GM19025 (cell line): ENCODE measurements at regions not wholly inside any gene's neighbourhood (a gene's known extent, or its start where the extent isn't known, plus 50 kb on each side); places are given as distances from the start of the nearest gene placed in this dataset.
"Not testable (repeated sequence)": the region's sequence is repeated elsewhere in the genome, so short reads cannot be mapped to it uniquely, and the experiment has no call there.

Experiments used
- ATAC-seq: cut with Tn5 transposase; IDR thresholded peaks from one replicate; pipeline ENCODE4 v1.9.1; 2021; ENCODE audit warnings: mild to moderate bottlenecking, low read depth, moderate library complexity; ENCODE audit not compliant: unreplicated experiment

GRCh38 chr18:43933177-43933576, 655.9 kb upstream of the SYT4 start:
- ATAC-seq: no peak

GRCh38 chr18:43934322-43934721, 657.0 kb upstream of the SYT4 start:
- ATAC-seq: no peak

GRCh38 chr18:43934781-43935471, 657.6 kb upstream of the SYT4 start:
- no peak for ATAC-seq

- no peak for ATAC-seq
Measured at GRCh38 chr18:43936176-43936575, 658.9 kb upstream of the SYT4 start.

GRCh38 chr18:43949291-43949690, 672.0 kb upstream of the SYT4 start:
- ATAC-seq: no peak

DNA sequence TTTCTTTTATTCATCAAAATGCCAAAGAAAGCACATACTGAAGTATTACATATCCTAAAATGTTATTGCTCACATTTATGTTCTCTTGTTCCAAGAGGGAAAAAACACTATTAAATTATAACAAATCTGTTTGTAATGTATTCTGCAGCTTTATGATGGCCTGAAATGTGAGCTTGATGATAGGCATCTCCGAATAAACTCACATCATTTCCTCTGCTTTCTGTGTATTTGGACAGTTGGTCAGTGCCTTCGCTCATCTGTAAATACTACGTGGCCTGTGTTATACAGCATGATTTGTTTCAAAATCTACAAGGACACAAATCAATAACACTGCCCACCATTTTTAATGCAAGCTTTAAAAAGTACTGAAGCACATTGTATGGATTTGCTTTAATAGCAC, 672.8 kb upstream of the SYT4 start:
- ATAC-seq: no peak

DNA sequence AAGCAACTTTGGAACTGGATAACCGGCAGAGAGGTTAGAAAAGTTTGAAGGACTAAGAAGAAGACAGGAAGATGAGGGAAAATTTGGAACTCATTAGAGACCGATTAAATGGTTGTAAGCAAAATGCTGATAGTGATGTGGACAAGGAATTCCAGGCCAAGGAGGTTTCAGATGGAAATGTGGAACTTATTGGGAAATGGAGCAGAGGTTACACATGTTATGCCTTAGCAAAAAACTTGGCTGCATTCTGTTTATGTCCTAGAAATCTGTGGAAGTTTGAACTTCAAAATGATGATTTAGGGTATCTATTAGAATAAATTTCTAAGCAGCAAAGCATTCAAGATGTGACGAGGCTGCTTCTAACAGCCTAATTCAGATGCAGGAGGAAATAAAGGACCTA, 675.1 kb upstream of the SYT4 start:
- ATAC-seq: no peak

GRCh38 chr18:43961722-43962121, 684.4 kb upstream of the SYT4 start:
- ATAC-seq: no peak

DNA sequence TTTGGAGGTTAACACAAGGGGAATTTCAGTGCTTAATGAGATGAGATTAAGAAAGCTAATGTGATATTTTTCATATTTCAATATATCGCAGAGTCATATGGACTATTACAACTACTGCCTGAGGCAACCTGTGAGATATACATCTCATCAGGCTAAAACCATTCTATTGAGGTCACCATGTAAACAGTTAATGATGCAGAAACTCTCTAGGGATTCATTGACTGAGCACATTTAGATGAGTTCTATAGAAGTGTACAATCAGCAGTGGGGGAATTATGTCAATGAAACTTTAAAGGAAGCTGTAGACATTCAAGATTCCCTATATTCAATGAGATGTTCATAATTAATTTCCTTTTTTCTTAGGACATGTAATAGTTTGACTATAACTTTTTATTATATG, 687.4 kb upstream of the SYT4 start:
- ATAC-seq: no peak

DNA sequence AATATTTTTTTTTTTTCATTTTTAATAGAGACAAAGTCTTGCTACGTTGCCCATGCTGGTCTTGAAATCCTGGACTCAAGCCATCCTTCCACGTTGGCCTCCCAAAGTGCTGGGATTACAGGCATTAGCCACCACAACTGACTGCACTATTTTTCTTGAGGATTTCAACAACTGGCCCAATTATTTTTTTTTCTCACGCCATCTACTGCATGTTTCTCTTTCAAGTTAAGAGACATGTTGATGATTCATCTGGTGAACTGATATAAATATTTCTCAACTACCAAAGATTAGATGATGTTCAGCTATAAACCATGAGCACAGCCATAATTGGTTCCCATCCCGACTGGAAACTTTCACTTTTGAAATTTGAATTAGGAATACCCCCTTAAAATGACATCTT, 688.4 kb upstream of the SYT4 start:
- no peak for ATAC-seq

DNA sequence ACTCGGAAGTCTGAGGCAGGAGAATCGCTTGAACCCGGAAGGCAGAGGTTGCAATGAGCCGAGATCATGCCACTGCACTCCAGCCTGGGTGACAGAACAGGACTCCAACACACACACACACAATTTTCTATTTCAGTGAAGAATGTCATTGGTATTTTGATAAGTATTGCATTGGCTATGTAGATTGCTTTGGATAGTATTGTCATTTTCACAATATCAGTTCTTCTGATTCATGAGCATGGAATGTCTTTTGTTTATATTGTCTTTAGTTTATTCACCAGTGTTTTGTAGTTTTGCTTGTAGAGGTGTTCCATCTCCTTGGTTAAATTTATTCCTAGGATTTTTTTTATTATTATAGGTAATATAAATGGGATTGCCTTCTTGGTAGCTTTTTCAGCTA, 693.4 kb upstream of the SYT4 start:
- ATAC-seq: no peak

DNA sequence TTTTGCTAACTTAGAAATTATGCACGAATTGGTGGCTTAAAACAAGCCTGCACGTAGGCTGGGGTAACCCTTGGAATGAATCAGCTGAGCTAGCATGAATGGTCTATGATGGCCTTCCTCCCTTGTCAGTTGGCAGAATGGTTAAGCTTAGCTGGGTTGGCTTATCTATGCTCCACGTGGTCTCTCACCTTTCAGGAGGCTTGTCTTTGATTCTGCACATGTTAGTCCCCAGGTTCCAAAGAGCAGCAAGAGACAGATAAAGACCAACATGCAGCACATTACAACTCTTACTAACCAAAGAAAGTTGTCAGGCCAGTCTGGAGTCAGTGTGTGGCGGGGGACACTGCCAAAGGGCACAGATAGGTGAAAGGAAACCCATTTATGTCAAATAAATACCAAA, 700.9 kb upstream of the SYT4 start:
- ATAC-seq: no peak

- no peak for ATAC-seq
Measured at GRCh38 chr18:43982582-43982981, 698.1 kb upstream of the SETBP1 start.

GRCh38 chr18:43987061-43987460, 693.6 kb upstream of the SETBP1 start:
- not testable (repeated sequence) for ATAC-seq

- ATAC-seq: no peak
Measured at GRCh38 chr18:43992741-43993140, 687.9 kb upstream of the SETBP1 start.

GRCh38 chr18:43994381-43994780, 686.3 kb upstream of the SETBP1 start:
- ATAC-seq: no peak

- no peak for ATAC-seq
Measured at GRCh38 chr18:44013871-44014270, 666.8 kb upstream of the SETBP1 start.

GRCh38 chr18:44025421-44025820, 655.3 kb upstream of the SETBP1 start:
- no peak for ATAC-seq

- no peak for ATAC-seq
Measured at GRCh38 chr18:44028109-44028508, 652.6 kb upstream of the SETBP1 start.

- ATAC-seq: no peak
Measured at GRCh38 chr18:44031063-44031462, 649.6 kb upstream of the SETBP1 start.

- ATAC-seq: peak; percentile 72
Measured at GRCh38 chr18:44033144-44033701, 647.5 kb upstream of the SETBP1 start.

DNA sequence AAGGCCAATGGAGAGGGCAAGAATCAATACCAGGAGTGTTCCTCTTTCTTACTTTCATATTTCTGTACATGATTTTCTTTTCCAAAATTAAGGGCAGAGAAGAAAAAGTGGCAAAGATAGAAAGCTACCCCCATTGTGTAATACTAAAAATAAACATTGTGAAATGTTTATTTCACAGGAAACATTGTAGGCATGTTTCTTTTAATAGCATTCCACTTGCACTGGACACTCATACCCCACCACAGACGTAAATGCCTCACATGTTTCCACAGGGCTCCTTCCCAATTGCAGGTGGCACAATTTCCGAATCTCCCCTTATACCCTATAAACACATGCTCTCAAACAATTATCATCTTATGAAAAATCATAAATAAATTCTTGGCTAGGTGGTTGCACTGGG, 645.1 kb upstream of the SETBP1 start:
- ATAC-seq: no peak

DNA sequence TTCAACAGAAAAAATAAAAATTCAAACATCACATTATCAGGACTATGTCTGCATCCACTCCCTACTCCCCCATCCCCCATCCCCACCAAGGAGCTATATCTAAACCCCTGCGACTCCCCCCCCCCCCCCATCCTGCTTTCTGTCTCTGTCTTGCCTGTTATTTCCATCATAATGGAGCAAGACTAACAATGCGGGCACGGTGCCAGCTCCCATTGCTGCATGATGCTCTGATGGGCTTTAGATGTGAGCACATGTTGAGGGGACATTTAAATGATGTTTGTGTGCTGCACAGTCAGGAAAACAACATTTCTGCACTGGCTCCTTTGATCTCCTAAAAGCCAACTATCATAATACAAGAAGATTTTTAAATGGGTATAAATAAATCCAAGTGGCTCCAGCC, 644.2 kb upstream of the SETBP1 start:
- no peak for ATAC-seq
